ENCODE measurements at regions not wholly inside any gene's neighbourhood (a gene's known extent, or its start where the extent isn't known, plus 50 kb on each side); places are given as distances from the start of the nearest gene placed in this dataset.

DNA sequence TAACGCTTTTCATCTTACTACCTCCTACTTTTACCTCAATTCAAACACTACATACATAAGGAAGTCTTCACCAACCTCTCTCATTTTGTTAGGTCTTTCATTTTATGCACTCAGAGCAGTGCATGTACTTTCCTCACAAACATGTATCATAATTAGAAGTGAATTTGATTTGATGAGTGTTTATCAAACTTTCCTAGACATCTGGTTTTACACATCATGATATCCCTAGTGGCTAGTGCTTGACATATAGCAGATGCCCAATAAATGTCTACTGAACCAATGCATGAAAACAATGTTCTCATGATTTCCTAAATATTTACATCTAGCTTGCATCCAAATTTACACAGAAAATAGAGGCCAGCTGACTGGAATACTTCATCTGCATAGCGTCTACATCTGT, 323.4 kb upstream of the KIF2B start (continued):
- TF ChIP-seq POLR2AphosphoS5 (IDR thresholded peaks at IDR 0.05; ENCODE audit: low read depth, low read length) (peak; percentile 65; the same call in 1 of the 2 replicates), RAD21 (IDR thresholded peaks at IDR 0.05; ENCODE audit: low read length) (peak; percentile 37; the same call in 1 of the 2 replicates), GATA2 (CRISPR knock-in tag; IDR thresholded peaks at IDR 0.05) (peak; percentile 92), MEF2A (IDR thresholded peaks at IDR 0.05; ENCODE audit: borderline replicate concordance, low read depth) (no peak), RFX5 (IDR thresholded peaks at IDR 0.05; ENCODE audit: low read length) (no peak), YY1 (IDR thresholded peaks at IDR 0.05; ENCODE audit: low read depth) (no peak), TCF12 (IDR thresholded peaks at IDR 0.05) (peak; percentile 69), PBX3 (IDR thresholded peaks at IDR 0.05) (peak; percentile 5; the same call in 1 of the 2 replicates)
- TF ChIP-seq, protein P1, sequence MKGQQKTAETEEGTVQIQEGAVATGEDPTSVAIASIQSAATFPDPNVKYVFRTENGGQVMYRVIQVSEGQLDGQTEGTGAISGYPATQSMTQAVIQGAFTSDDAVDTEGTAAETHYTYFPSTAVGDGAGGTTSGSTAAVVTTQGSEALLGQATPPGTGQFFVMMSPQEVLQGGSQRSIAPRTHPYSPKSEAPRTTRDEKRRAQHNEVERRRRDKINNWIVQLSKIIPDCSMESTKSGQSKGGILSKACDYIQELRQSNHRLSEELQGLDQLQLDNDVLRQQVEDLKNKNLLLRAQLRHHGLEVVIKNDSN (IDR thresholded peaks at IDR 0.05; ENCODE audit: borderline replicate concordance, low read depth), result no peak

- H3K9ac ChIP-seq, result no peak overlapping the region
- H3K27me3 ChIP-seq (ENCODE audit: insufficient read depth), result no peaks in the 10 kb centered on the region
- 27% methylated on average over 1 of the region's 1 CpG for WGBS (ENCODE audit: low lambda C conversion rate)
- no peaks in the 10 kb centered on the region for H3K9me3 ChIP-seq
- no peaks in the 10 kb centered on the region for H4K20me1 ChIP-seq (ENCODE audit: insufficient read depth)
- no peak overlapping the region for H3K4me3 ChIP-seq (ENCODE audit: low read depth in 2 of 2, low read length in 1 of 2)
- no peak overlapping the region for H3K27ac ChIP-seq (ENCODE audit: low read depth in 2 of 2, low read length in 1 of 2)
- ChIA-PET POLR2A (no interaction called here), CTCF (interaction anchor here (1.1 kb wide), 1 partner anchor 20 kb away, joined by 3 read pairs; no protein-coding TSS in a partner anchor)
- H3K9me2 ChIP-seq, result no peaks in the 10 kb centered on the region
- H3K79me2 ChIP-seq (ENCODE audit: insufficient read depth), result no peaks in the 10 kb centered on the region
- peaks cover 0 to 4% of the 10 kb centered on the region in 2 experiments; a peak in 2 of 4 replicates for H3K4me1 ChIP-seq (ENCODE audit: control insufficient read depth in 1 of 2, insufficient read depth in 2 of 2, low read depth in 1 of 2, low read length in 1 of 2)
- no peak for DNase-seq
- H2AFZ ChIP-seq (ENCODE audit: low read depth), result no peak overlapping the region
- H3K4me2 ChIP-seq, result no peak overlapping the region
- H3F3A ChIP-seq (replicated peaks; ENCODE audit: insufficient read depth), result no peaks in the 10 kb centered on the region
- TF ChIP-seq RXRA (IDR thresholded peaks at IDR 0.05; ENCODE audit: borderline replicate concordance, low read depth) (no peak), NRF1 (IDR thresholded peaks at IDR 0.05; ENCODE audit: low read depth, low read length) (no peak), YY1 (IDR thresholded peaks at IDR 0.05; ENCODE audit: low read depth) (no peak), POLR2AphosphoS5 (IDR thresholded peaks at IDR 0.05; ENCODE audit: low read depth, low read length) (no peak), EP300 (IDR thresholded peaks at IDR 0.05; ENCODE audit: borderline replicate concordance in 1 of 2, low read depth in 1 of 2, low read length in 1 of 2) (no peak), MXI1 (IDR thresholded peaks at IDR 0.05; ENCODE audit: low read depth, low read length) (no peak), CHD2 (IDR thresholded peaks at IDR 0.05; ENCODE audit: low read length, partially characterized antibody) (no peak), RCOR1 (IDR thresholded peaks at IDR 0.05; ENCODE audit: low read length) (no peak)
- TF ChIP-seq, protein P2, sequence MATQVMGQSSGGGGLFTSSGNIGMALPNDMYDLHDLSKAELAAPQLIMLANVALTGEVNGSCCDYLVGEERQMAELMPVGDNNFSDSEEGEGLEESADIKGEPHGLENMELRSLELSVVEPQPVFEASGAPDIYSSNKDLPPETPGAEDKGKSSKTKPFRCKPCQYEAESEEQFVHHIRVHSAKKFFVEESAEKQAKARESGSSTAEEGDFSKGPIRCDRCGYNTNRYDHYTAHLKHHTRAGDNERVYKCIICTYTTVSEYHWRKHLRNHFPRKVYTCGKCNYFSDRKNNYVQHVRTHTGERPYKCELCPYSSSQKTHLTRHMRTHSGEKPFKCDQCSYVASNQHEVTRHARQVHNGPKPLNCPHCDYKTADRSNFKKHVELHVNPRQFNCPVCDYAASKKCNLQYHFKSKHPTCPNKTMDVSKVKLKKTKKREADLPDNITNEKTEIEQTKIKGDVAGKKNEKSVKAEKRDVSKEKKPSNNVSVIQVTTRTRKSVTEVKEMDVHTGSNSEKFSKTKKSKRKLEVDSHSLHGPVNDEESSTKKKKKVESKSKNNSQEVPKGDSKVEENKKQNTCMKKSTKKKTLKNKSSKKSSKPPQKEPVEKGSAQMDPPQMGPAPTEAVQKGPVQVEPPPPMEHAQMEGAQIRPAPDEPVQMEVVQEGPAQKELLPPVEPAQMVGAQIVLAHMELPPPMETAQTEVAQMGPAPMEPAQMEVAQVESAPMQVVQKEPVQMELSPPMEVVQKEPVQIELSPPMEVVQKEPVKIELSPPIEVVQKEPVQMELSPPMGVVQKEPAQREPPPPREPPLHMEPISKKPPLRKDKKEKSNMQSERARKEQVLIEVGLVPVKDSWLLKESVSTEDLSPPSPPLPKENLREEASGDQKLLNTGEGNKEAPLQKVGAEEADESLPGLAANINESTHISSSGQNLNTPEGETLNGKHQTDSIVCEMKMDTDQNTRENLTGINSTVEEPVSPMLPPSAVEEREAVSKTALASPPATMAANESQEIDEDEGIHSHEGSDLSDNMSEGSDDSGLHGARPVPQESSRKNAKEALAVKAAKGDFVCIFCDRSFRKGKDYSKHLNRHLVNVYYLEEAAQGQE (IDR thresholded peaks at IDR 0.05; ENCODE audit: low read depth, low read length), result no peak
- TF ChIP-seq, protein P3, sequence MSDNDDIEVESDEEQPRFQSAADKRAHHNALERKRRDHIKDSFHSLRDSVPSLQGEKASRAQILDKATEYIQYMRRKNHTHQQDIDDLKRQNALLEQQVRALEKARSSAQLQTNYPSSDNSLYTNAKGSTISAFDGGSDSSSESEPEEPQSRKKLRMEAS (IDR thresholded peaks at IDR 0.05; ENCODE audit: low read depth), result no peak
- TF ChIP-seq, protein P1 (IDR thresholded peaks at IDR 0.05; ENCODE audit: borderline replicate concordance, low read depth), result no peak
- no peaks in the 10 kb centered on the region for H3K36me3 ChIP-seq (replicated peaks in 1 of 2; ENCODE audit: control insufficient read depth in 1 of 2, insufficient read depth in 2 of 2, low read length in 1 of 2)
These were observed 326.4 kb upstream of the KIF2B start for GRCh38 chr17:53496356-53496755.
